GM12878 (cell line): ENCODE measurements at regions not wholly inside any gene's neighbourhood (a gene's known extent, or its start where the extent isn't known, plus 50 kb on each side); places are given as distances from the start of the nearest gene placed in this dataset.

ENCODE experiments used
- ATAC-seq: fragments of 200-7000 bp; cut with Tn5 transposase; 3 replicates; pipeline ENCODE4 v1.9.1; 2020; ENCODE audit warnings: mild to moderate bottlenecking, moderate library complexity
- BruUV-seq: library from RNA; stranded (reverse); fragments of 400-500 nt; replicated peaks from 2 replicates; lab custom pipeline; 2021; lab: Mats Ljungman, UMichigan
- CTCF ChIA-PET: fragments of 300-600 bp; sonication (Branson Sonifier 250); formaldehyde crosslinking; extraction: SDS; loops from one replicate; lab custom pipeline; 2021; ENCODE audit warnings: inconsistent platforms; lab: Yijun Ruan, JAX
- POLR2A ChIA-PET: fragments of 350-600 bp; formaldehyde crosslinking; extraction: SDS; loops from one replicate; lab custom pipeline; 2021; ENCODE audit warnings: inconsistent platforms; lab: Charles Lee
- RAD21 ChIA-PET: fragments of 300-600 bp; sonication (Branson Sonifier 250); formaldehyde crosslinking; loops from one replicate; lab custom pipeline; 2023; ENCODE audit warnings: antibody characterized with exemption; ENCODE audit not compliant: unreplicated experiment; lab: Charles Lee
- SMC1A ChIA-PET: fragments of 300-600 bp; sonication (Branson Sonifier 250); formaldehyde crosslinking; loops from one replicate; lab custom pipeline; 2023; ENCODE audit not compliant: unreplicated experiment, uncharacterized antibody; lab: Charles Lee
- DNase-seq: peaks from one replicate; pipeline ENCODE4 v3.0.0-alpha.2; 2011; ENCODE audit warnings: low read depth, low spot score
- FAIRE-seq: peaks from 3 replicates; lab custom pipeline; 2011; peaks lifted over from hg19 to GRCh38; lab: Jason Lieb, UNC
- H2AFZ ChIP-seq: 2 replicates; pipeline ENCODE4 v1.6.0; 2011; ENCODE audit warnings: low read depth, low read length, control low read depth; ENCODE audit not compliant: control insufficient read depth
- H3K27ac ChIP-seq: 2 replicates; pipeline ENCODE4 v1.5.1; 2011; ENCODE audit warnings: control low read depth; ENCODE audit not compliant: control insufficient read depth, insufficient read depth
- H3K27me3 ChIP-seq, 2 experiments: replicated peaks in 1 of 2; 2 replicates each; pipeline versions ENCODE4 v1.6.0 to v1.6.1; 2011; ENCODE audit warnings: low read length in 1 of 2; ENCODE audit not compliant: control insufficient read depth in 2 of 2, insufficient read depth in 2 of 2
- H3K36me3 ChIP-seq, 2 experiments: 2 replicates each; pipeline ENCODE4 v1.5.1; 2011; ENCODE audit warnings: low read length in 1 of 2; ENCODE audit not compliant: control insufficient read depth in 2 of 2, insufficient read depth in 2 of 2
- H3K4me1 ChIP-seq: 2 replicates; pipeline ENCODE4 v1.6.1; 2011; ENCODE audit warnings: mild to moderate bottlenecking, low read length, moderate library complexity, mixed read lengths; ENCODE audit not compliant: control insufficient read depth, insufficient read depth
- H3K4me2 ChIP-seq: 2 replicates; pipeline ENCODE4 v1.6.0; 2011; ENCODE audit warnings: control low read depth; ENCODE audit not compliant: control insufficient read depth, insufficient read depth
- H3K4me3 ChIP-seq: fragments of 200-600 bp; sonication (generic); 2 replicates; pipeline ENCODE4 v1.5.1; 2016
- H3K79me2 ChIP-seq: 2 replicates; pipeline ENCODE4 v1.6.0; 2011; ENCODE audit warnings: low read length; ENCODE audit not compliant: control insufficient read depth, insufficient read depth
- H3K9ac ChIP-seq: 2 replicates; pipeline ENCODE4 v1.8.0; 2011; ENCODE audit warnings: low read length, control low read depth, mixed read lengths; ENCODE audit not compliant: control insufficient read depth, insufficient read depth
- H3K9me3 ChIP-seq: replicated peaks from 3 replicates; pipeline ENCODE4 v1.5.1; 2011; ENCODE audit warnings: mild to moderate bottlenecking, low read length; ENCODE audit not compliant: control insufficient read depth, insufficient read depth
- H4K20me1 ChIP-seq: 2 replicates; pipeline ENCODE4 v1.6.0; 2011; ENCODE audit not compliant: control insufficient read depth, insufficient read depth
- NFIC ChIP-seq: IDR thresholded peaks from 2 replicates; pipeline ENCODE4 v1.6.1; 2012; ENCODE audit warnings: low read depth, mild to moderate bottlenecking, inconsistent platforms, low read length, moderate library complexity
- POU2F2 ChIP-seq: IDR thresholded peaks from 3 replicates; pipeline ENCODE4 v1.6.1; 2011; ENCODE audit warnings: low read depth, mild to moderate bottlenecking, low read length, borderline replicate concordance
- RBBP5 ChIP-seq: fragments of 200-600 bp; sonication (generic); conservative IDR thresholded peaks from 2 replicates; pipeline ENCODE4 v1.6.1; 2016
- RUNX3 ChIP-seq: IDR thresholded peaks from 2 replicates; pipeline ENCODE4 v1.6.1; 2012; ENCODE audit warnings: low read length, inconsistent platforms
- SMAD5 ChIP-seq: IDR thresholded peaks from 2 replicates; pipeline ENCODE4 v1.6.1; 2016; ENCODE audit warnings: antibody characterized with exemption, low read depth
- WGBS: methylation state at CpG from one replicate; pipeline ENCODE4 v1.1.6; 2016; ENCODE audit warnings: low lambda C conversion rate; ENCODE audit not compliant: insufficient replicate concordance, insufficient coverage; ENCODE audit errors: missing lambda C conversion rate; 5-methylcytosine and 5-hydroxymethylcytosine counted together
- in situ Hi-C: fragments of 300-500 bp; cut with MboI; formaldehyde crosslinking; loops from 9 replicates; pipeline ENCODE4 v1.14.3; 2018; ENCODE audit warnings: mixed read lengths
- intact Hi-C: fragments of 100-400 bp; cut with micrococcal nuclease; formaldehyde crosslinking; loops from one replicate; pipeline ENCODE4 v1.14.2; 2022; ENCODE audit not compliant: unreplicated experiment
- TF ChIP-seq, protein P1 (sequence below): fragments of 450-650 bp; IDR thresholded peaks from 2 replicates; pipeline ENCODE4 v1.6.1; 2016; ENCODE audit warnings: mild to moderate bottlenecking
- TF ChIP-seq, protein P2 (sequence below): IDR thresholded peaks from 2 replicates; pipeline ENCODE4 v1.6.1; 2011; ENCODE audit warnings: mild to moderate bottlenecking, low read depth, low read length, moderate library complexity; ENCODE audit not compliant: insufficient replicate concordance

DNA sequence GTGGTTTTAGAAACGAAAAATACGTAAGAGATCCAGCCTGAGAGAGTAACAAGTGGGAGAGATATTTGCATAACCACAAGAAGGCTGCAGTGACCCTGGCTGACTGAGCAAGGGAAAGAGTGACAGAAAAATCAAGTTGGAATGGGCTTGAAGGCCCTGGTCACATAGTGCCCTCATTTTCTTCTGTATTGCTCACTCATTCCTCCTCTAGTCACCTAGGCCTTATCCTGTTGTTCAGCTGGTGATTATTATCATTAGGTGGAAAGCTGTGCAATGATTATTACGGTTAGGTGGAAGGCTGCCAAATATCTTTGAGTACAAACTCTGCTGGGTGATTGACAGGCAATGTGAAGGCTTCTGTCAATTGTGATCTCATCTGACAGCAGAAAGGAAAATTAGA, 2384.1 kb downstream of the PCDH7 start:
- peak; percentile 70 for FAIRE-seq
- ChIA-PET POLR2A (no interaction called here), SMC1A (interaction anchor here (1.0 kb wide), 1 partner anchor 38 kb away, joined by 3 read pairs; no protein-coding TSS in a partner anchor), RAD21 (no interaction called here), CTCF (no interaction called here)
- no peaks in the 10 kb centered on the region for H3K79me2 ChIP-seq
- 0% methylated on average over 3 of the region's 3 CpGs for WGBS
- in situ Hi-C loops (no loop called here), intact Hi-C loops (no loop called here)
- no peaks in the 10 kb centered on the region for H3K4me1 ChIP-seq
- DNase-seq, result peak; percentile 2
- H4K20me1 ChIP-seq, result no peaks in the 10 kb centered on the region
- H3K9me3 ChIP-seq, result no peaks in the 10 kb centered on the region
- no TSS peak for BruUV-seq
- no peak overlapping the region for H3K27ac ChIP-seq
- no peaks in the 10 kb centered on the region for H3K36me3 ChIP-seq
- no peak overlapping the region for H3K4me3 ChIP-seq
- TF ChIP-seq NFIC (no peak), RUNX3 (peak; percentile 44; the same call in 1 of the 2 replicates), SMAD5 (no peak), RBBP5 (no peak), POU2F2 (peak; percentile 88; the same call in 2 of the 3 replicates)
- TF ChIP-seq, protein P1, sequence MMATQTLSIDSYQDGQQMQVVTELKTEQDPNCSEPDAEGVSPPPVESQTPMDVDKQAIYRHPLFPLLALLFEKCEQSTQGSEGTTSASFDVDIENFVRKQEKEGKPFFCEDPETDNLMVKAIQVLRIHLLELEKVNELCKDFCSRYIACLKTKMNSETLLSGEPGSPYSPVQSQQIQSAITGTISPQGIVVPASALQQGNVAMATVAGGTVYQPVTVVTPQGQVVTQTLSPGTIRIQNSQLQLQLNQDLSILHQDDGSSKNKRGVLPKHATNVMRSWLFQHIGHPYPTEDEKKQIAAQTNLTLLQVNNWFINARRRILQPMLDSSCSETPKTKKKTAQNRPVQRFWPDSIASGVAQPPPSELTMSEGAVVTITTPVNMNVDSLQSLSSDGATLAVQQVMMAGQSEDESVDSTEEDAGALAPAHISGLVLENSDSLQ, result peak; percentile 83
- TF ChIP-seq, protein P2, sequence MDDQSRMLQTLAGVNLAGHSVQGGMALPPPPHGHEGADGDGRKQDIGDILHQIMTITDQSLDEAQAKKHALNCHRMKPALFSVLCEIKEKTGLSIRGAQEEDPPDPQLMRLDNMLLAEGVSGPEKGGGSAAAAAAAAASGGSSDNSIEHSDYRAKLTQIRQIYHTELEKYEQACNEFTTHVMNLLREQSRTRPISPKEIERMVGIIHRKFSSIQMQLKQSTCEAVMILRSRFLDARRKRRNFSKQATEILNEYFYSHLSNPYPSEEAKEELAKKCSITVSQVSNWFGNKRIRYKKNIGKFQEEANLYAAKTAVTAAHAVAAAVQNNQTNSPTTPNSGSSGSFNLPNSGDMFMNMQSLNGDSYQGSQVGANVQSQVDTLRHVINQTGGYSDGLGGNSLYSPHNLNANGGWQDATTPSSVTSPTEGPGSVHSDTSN, result peak; percentile 36
- ATAC-seq, result peak; percentile 75
- no peaks in the 10 kb centered on the region for H3K27me3 ChIP-seq
- H3K4me2 ChIP-seq, result no peak overlapping the region
- no peak overlapping the region for H2AFZ ChIP-seq
- no peak overlapping the region for H3K9ac ChIP-seq
